Activated naive CD8-positive, alpha-beta T cell (primary cell): ENCODE measurements at regions not wholly inside any gene's neighbourhood (a gene's known extent, or its start where the extent isn't known, plus 50 kb on each side); places are given as distances from the start of the nearest gene placed in this dataset.

Experiments used
- H3K27ac Mint-ChIP-seq: one replicate; pipeline ENCODE4 v1.8.0; 2021; ENCODE audit warnings: mixed read lengths
- H3K27me3 Mint-ChIP-seq: one replicate; pipeline ENCODE4 v1.8.0; 2021; ENCODE audit warnings: mixed read lengths
- H3K36me3 Mint-ChIP-seq: one replicate; pipeline ENCODE4 v1.8.0; 2021; ENCODE audit warnings: mixed read lengths
- H3K4me1 Mint-ChIP-seq: one replicate; pipeline ENCODE4 v1.8.0; 2021; ENCODE audit warnings: low read depth, mixed read lengths
- H3K4me3 Mint-ChIP-seq: one replicate; pipeline ENCODE4 v1.8.0; 2021; ENCODE audit warnings: mild to moderate bottlenecking, mixed read lengths
- H3K9me3 Mint-ChIP-seq: one replicate; pipeline ENCODE4 v1.8.0; 2021; ENCODE audit warnings: low read depth, mixed read lengths

DNA sequence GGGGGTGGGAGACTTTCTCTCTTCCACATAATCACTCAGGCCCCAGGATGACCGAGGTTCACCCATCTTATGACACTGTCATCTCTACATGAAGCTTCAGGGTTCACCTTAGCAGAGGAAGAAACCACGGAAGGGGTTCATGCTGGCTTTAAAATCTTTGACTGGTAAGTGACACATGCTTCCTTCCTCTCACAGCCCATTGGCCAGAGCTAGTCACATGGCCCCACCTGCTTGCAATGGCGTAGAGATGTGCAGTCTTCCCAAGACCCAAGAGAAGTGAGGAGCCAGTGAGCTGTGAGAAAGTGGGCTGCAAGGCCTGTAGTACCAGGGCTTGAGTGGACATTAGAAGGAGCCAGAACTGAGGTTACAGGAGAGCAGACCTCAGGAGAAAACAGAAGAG is 180.3 kb downstream of the AXIN2 start:
- H3K9me3 Mint-ChIP-seq, result peaks cover 5% of the 10 kb centered on the region
- no peak overlapping the region for H3K27ac Mint-ChIP-seq
- H3K27me3 Mint-ChIP-seq, result no peaks in the 10 kb centered on the region
- H3K36me3 Mint-ChIP-seq, result peaks cover 4% of the 10 kb centered on the region
- H3K4me3 Mint-ChIP-seq, result no peak overlapping the region
- no peaks in the 10 kb centered on the region for H3K4me1 Mint-ChIP-seq

DNA sequence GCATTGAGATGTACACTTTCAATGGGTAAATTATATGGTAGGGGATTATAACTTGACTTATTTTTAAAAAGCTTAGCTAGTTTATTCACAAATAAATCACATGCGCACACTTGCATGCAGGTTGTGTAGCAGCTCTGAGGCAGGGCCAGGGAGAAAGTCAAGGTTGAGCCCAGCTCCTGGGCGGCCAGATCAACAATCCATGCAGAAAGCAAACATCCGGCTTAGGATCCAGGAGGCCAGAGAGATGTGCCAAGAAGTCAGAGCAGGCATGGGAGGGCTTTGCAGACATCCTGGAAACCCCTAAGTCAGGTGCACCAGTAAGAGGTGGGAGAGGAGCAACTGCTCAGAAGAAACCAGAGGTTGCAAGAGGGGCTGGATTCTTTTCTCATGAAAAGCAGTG is 186.5 kb downstream of the AXIN2 start:
- no peak overlapping the region for H3K4me3 Mint-ChIP-seq
- H3K9me3 Mint-ChIP-seq, result no peaks in the 10 kb centered on the region
- H3K27me3 Mint-ChIP-seq, result peaks cover 2% of the 10 kb centered on the region
- no peaks in the 10 kb centered on the region for H3K36me3 Mint-ChIP-seq
- no peak overlapping the region for H3K27ac Mint-ChIP-seq
- peaks cover 9% of the 10 kb centered on the region for H3K4me1 Mint-ChIP-seq

DNA sequence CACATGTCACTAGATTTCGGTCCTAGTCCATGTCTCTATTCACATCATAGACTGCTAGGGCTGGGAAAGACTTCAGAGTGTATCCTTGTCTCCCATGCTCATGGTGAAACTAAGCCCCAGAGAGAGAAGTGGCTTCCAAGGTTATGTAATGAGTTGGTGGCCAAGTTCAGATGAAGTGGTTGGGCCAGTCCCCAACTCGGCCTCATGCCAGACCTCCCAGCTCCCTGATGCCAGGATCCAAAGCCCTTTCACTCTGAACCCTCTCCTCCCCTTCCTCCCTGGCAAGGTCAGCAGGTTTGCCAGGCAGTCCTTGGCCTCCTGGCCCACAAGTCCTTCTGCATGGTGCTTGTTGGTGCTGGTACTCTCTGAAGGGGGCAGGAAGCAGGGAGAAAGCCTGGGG is 189.7 kb downstream of the AXIN2 start:
- H3K27me3 Mint-ChIP-seq, result peaks cover 2% of the 10 kb centered on the region
- H3K27ac Mint-ChIP-seq, result no peak overlapping the region
- no peaks in the 10 kb centered on the region for H3K36me3 Mint-ChIP-seq

DNA sequence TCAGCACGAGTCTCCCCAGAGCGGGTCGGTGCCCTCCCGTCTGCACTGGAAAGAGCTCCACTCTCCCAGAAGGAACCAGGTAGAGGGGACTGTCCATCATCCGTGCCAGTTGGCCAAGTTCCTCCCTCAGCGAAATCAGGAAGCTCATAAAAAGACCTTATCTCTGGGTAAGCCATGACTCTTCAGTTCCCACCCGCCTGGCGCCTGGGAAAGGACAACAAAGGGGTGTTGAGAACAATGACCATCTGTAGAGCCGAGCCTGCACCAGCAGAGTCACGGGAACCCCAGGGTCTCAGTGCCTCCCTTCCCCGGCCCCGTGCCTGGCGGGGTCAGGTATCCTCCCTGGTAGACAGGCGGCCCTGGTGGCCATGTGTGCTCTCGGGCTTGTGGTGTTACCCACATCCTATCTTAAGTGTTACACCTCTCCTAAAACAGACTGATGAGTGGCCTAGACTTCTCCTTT is 190.7 kb downstream of the AXIN2 start:
- Mint-ChIP-seq H3K27ac (no peak overlapping the region), H3K27me3 (peaks cover 2% of the 10 kb centered on the region), H3K4me3 (no peak overlapping the region), H3K9me3 (no peaks in the 10 kb centered on the region), H3K4me1 (peaks cover 20% of the 10 kb centered on the region), H3K36me3 (no peaks in the 10 kb centered on the region)

More for the DNA sequence above, 189.7 kb downstream of the AXIN2 start:
- peaks cover 11% of the 10 kb centered on the region for H3K4me1 Mint-ChIP-seq
- no peaks in the 10 kb centered on the region for H3K9me3 Mint-ChIP-seq
- no peak overlapping the region for H3K4me3 Mint-ChIP-seq

DNA sequence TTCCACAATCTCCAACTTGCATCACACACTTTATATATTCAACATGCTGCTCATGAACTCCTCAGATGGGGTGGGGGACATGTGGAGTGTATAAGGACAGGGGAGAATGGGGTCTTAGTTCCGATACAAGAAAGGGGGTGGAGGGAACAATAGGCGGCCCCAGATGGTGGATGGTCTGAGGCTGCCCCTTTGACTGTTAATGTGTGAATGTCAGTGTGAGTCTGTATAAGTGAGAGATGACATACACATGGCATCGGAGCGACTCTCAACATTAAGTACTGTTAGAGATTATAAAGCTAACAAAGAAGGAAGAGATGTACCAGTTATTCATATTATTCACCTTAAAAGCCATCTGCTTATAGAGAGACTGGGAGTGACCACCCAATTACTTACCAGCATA is 193.1 kb downstream of the AXIN2 start:
- Mint-ChIP-seq H3K27me3 (peaks cover 2% of the 10 kb centered on the region), H3K4me3 (no peak overlapping the region)

DNA sequence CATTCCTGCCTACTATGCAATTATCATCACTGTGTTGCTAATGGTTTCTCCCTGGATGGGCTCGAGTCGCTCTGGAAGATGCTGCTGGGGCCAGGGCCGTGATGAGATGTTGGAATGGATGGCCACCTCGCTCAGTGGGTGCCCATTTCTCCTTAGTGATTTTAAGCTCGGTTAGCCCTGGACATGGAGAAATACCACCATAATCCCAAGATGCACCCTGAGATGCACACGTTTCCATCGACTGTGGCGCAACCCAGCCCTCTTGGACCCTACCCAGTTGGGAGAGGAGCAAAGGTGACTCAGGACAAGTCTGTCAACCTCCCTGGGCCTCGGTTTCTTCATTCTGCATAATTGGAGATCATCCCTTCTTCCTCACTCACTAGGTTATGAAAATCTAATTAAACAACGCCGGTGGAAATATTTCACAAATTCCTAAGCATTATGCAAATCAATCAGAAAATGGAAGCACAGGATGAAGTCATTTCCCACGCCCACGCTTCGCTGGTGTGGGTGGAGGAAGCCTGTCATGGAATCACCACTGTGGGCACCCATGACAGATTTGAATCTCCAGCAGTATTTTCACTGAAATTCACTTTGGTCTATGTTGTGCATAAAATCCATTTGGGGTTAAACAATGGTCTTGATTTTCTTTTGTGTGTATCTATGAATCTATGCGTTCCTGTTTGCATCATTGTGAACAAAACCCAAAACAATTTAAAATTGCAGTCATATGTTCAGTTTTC is 195.2 kb downstream of the AXIN2 start:
- Mint-ChIP-seq H3K27me3 (peaks cover 2% of the 10 kb centered on the region), H3K4me3 (peak overlapping the region; percentile 14), H3K27ac (peak overlapping the region; percentile 74)

More for the DNA sequence above, 193.1 kb downstream of the AXIN2 start:
- Mint-ChIP-seq H3K36me3 (no peaks in the 10 kb centered on the region), H3K9me3 (no peaks in the 10 kb centered on the region), H3K27ac (no peak overlapping the region), H3K4me1 (peaks cover 22% of the 10 kb centered on the region)

DNA sequence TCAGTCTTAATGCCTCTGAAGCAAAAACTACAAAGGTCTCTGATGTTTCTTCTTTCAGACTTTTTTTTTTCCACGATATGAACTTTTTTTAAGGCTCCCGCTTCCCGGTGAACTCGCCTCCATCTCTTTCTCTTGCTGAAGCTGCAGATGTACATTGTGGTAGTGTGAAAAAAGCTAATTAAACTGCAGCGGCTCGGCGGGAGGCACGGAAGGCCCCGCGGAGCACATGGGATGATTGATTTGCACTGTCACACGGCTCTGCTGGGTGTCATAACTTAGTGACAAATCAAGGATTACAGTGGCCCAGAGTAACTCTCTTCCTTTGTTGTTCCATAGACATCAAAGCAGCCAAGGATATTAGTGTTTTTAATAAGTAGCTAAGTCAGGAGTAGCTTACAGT is 196.3 kb downstream of the AXIN2 start:
- Mint-ChIP-seq H3K4me3 (no peak overlapping the region), H3K27me3 (no peaks in the 10 kb centered on the region), H3K27ac (no peak overlapping the region), H3K9me3 (no peaks in the 10 kb centered on the region), H3K36me3 (no peaks in the 10 kb centered on the region), H3K4me1 (peaks cover 12% of the 10 kb centered on the region)

More for the DNA sequence above, 195.2 kb downstream of the AXIN2 start:
- Mint-ChIP-seq H3K9me3 (no peaks in the 10 kb centered on the region), H3K4me1 (peaks cover 20% of the 10 kb centered on the region), H3K36me3 (no peaks in the 10 kb centered on the region)

DNA sequence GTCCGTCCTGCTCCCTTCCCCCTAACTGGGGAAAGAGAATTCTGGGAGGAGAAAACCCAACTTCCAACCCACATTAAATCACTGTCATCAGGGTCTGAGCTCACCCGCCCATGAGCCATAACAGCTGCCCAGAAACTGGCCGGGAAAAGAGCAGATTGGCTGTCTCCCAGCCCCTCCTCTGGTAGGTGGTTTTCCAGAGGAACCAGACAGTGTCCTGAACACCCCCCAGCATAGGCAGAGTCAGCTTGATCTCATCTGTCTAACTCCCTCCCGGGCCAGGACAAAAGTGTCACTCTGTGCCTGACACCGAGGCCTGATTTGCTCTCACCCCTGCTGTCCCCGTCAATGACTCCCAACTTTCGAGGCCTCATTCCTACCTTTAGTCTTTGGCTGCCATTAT is 197.0 kb downstream of the AXIN2 start:
- Mint-ChIP-seq H3K36me3 (no peaks in the 10 kb centered on the region), H3K9me3 (no peaks in the 10 kb centered on the region), H3K4me3 (no peak overlapping the region), H3K27ac (no peak overlapping the region), H3K4me1 (peaks cover 15% of the 10 kb centered on the region), H3K27me3 (no peaks in the 10 kb centered on the region)

DNA sequence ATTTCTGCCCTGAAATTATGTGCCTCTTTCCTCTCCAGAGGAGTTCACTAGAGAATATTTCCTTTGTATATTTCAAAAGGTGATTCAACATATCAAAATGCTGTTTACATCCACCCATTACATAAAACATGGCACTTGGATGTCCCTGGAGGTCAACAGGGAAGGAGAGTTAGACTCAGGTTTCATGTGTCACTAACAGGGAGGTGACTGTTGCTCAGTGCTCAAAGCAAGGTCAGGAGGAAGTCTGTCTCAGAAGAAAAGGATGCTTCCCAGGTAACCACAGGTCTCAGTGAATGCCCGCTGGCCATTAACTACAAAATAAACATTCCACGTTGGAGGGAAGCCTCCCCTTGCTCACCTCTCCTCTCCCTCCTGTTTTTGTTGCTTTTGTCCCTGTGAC is 198.6 kb downstream of the AXIN2 start:
- H3K4me3 Mint-ChIP-seq, result no peak overlapping the region
- no peaks in the 10 kb centered on the region for H3K9me3 Mint-ChIP-seq
- peaks cover 27% of the 10 kb centered on the region for H3K4me1 Mint-ChIP-seq
- H3K27me3 Mint-ChIP-seq, result no peaks in the 10 kb centered on the region
- H3K36me3 Mint-ChIP-seq, result no peaks in the 10 kb centered on the region
- no peak overlapping the region for H3K27ac Mint-ChIP-seq

DNA sequence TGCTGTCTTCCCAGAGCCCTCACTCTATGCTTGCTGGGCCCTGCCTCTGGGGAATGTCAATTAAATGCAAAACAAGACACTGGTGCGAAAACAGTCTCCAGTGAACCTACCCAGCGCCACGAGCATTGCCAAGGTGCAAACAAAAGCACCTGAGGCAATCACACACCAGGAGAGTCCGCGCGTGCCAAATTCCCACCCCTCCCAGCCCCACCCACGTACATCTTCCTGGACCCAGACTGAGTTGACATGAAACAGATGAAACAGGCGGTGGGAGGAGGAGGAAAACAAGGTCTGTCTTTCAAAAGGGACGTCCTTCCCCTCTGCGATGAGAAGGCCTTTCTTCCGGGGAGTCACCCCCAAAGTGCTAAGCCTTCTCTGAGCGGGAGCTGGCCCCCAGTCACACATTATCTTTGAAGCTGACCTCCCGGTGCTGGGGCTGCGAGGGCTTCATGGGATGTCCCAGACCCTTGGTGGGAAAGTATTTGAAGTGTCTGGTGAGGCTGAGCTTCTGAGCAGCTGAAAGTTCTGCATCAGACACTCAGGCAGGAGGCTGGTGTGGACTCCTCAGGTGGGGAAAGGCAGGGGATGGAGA is 200.4 kb downstream of the AXIN2 start:
- Mint-ChIP-seq H3K9me3 (no peaks in the 10 kb centered on the region), H3K4me3 (no peak overlapping the region)

DNA sequence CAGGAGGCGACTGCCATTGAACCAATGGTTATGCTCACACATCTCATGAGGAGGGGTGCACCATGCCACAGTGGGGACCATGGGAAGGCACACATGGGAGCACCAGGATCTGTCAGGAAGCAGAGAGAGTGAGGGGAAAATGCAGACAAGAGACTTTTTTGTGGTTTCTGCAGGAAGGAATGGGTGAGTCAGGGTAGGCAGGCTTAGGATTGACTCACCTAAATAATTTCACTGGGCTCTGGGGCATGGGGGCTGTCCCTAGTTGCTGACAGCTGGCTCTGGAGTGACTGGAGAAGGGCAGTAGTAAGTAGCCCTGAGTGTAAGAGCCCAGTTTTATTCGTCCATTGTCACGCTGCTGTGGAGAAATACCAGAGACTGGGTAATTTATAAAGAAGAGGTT is 202.4 kb downstream of the AXIN2 start:
- Mint-ChIP-seq H3K4me3 (no peak overlapping the region), H3K9me3 (no peaks in the 10 kb centered on the region), H3K27me3 (no peaks in the 10 kb centered on the region), H3K4me1 (peaks cover 15% of the 10 kb centered on the region), H3K36me3 (no peaks in the 10 kb centered on the region), H3K27ac (peak overlapping the region; percentile 22)

More for the DNA sequence above, 200.4 kb downstream of the AXIN2 start:
- peaks cover 19% of the 10 kb centered on the region for H3K4me1 Mint-ChIP-seq
- no peaks in the 10 kb centered on the region for H3K36me3 Mint-ChIP-seq
- H3K27me3 Mint-ChIP-seq, result no peaks in the 10 kb centered on the region
- H3K27ac Mint-ChIP-seq, result no peak overlapping the region

DNA sequence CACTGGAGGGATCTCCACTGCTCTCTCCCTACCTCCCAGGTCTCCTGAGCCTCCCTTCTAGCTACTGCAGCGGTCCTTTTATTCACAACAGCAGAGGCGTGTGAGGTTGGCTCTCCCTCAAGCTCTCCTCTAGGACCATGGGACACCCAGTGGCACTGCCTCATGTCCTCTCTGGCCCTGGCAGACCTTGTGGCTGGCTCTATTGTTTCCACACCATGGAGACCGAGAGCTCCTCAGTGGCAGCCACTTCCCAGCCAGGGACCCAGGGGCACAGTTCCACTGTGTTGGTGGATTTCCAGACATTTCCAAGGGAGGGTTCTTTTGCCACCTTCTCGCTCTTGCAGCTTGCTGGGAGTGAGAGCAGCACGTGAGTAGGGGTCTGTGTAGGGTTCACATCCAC is 204.9 kb downstream of the AXIN2 start:
- no peaks in the 10 kb centered on the region for H3K36me3 Mint-ChIP-seq
- no peaks in the 10 kb centered on the region for H3K27me3 Mint-ChIP-seq
- H3K4me3 Mint-ChIP-seq, result no peak overlapping the region
- no peaks in the 10 kb centered on the region for H3K9me3 Mint-ChIP-seq
- no peak overlapping the region for H3K27ac Mint-ChIP-seq
- H3K4me1 Mint-ChIP-seq, result peaks cover 15% of the 10 kb centered on the region

DNA sequence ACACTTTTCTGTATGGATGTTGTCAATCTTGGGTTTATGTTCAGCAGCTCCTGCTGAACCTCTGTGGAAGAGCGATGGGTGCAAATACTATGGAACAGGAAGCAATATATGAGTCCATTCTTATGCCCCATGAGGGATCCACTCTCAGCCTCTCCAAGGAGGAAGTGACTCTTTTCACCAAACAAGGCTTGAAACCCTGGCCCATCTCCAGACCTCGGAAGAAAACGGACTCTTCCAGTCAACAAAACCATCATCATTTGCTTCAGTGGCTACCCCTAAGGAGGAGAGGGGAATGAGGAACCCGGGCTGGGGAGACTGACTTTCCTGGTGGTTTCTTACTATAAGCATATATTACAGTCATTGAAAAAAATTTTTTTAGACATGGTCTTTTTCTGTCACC is 206.2 kb downstream of the AXIN2 start:
- Mint-ChIP-seq H3K9me3 (peaks cover 4% of the 10 kb centered on the region), H3K36me3 (no peaks in the 10 kb centered on the region), H3K27me3 (no peaks in the 10 kb centered on the region), H3K4me1 (peaks cover 15% of the 10 kb centered on the region), H3K4me3 (no peak overlapping the region), H3K27ac (no peak overlapping the region)

DNA sequence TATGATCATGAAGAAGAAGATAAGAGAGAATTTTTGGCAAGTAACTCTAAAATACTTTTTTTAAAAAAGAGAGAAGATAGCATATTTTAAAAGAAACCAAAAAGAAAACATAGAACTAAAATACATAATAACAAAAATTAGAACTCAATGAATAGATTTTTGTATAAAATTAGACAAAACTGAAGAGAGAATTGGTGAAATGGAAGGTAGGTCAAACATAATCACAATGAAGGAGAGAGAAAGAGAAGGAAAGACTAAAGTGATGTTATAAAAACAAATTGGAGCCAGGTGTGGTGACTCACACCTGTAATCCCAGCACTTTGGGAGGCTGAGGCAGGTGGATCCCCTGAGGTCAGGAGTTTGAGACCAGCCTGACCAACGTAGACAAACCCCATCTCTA is 211.5 kb downstream of the AXIN2 start:
- Mint-ChIP-seq H3K4me1 (peaks cover 12% of the 10 kb centered on the region), H3K27ac (no peak overlapping the region), H3K36me3 (peaks cover 5% of the 10 kb centered on the region), H3K9me3 (peaks cover 9% of the 10 kb centered on the region), H3K4me3 (no peak overlapping the region), H3K27me3 (no peaks in the 10 kb centered on the region)

DNA sequence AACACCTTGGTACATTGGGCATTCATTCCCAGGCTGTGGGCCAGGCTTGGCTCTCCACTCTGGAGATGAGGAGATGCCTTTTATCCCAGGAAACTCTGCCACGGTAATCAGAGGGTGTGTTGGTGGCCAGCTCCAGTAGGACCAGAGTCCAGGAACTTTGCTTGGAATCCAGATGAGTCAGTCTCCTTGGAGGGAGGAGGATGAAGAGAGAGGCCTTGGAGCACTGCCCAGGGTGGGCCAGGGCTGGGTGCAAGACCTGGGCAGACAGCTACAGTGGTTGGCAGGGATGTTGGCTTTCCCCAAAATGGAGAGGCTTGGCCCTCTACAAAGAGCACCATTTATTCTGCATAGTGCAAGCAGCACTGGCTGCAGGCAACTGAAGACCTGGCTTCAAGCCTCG is 209.0 kb downstream of the RGS9 start:
- peaks cover 17% of the 10 kb centered on the region for H3K4me1 Mint-ChIP-seq
- H3K36me3 Mint-ChIP-seq, result peaks cover 5% of the 10 kb centered on the region
- peak overlapping the region; percentile 31 for H3K27ac Mint-ChIP-seq
- H3K27me3 Mint-ChIP-seq, result no peaks in the 10 kb centered on the region
- H3K4me3 Mint-ChIP-seq, result no peak overlapping the region
- peaks cover 9% of the 10 kb centered on the region for H3K9me3 Mint-ChIP-seq
